IMR-90 (cell line): ENCODE measurements at regions not wholly inside any gene's neighbourhood (a gene's known extent, or its start where the extent isn't known, plus 50 kb on each side); places are given as distances from the start of the nearest gene placed in this dataset.

Source experiments
- ATAC-seq: fragments of 200-7000 bp; cut with Tn5 transposase; 2 replicates; pipeline ENCODE4 v1.9.1; 2020; ENCODE audit warnings: low read depth, mild to moderate bottlenecking, moderate library complexity
- BruUV-seq: library from RNA; stranded (reverse); fragments of 400-500 nt; replicated peaks from 2 replicates; lab custom pipeline; 2021; lab: Mats Ljungman, UMichigan
- CTCF ChIA-PET: fragments of 300-600 bp; formaldehyde crosslinking; extraction: SDS; loops from one replicate; lab custom pipeline; 2021; ENCODE audit warnings: antibody characterized with exemption; lab: Yijun Ruan, JAX
- POLR2A ChIA-PET: fragments of 300-600 bp; sonication (Branson Sonifier 250); formaldehyde crosslinking; loops from one replicate; lab custom pipeline; 2022; ENCODE audit warnings: antibody characterized with exemption; ENCODE audit not compliant: unreplicated experiment; lab: Charles Lee
- DNase-seq: peaks from one replicate; pipeline ENCODE4 v3.0.0; 2013
- H2AFZ ChIP-seq: replicated peaks from 2 replicates; pipeline ENCODE3; 2013; ENCODE audit warnings: low read length, mild to moderate bottlenecking; ENCODE audit not compliant: poor library complexity
- H2AK5ac ChIP-seq: 2 replicates; pipeline ENCODE4 v1.6.1; 2013; ENCODE audit warnings: low read depth, low read length, inconsistent platforms
- H2AK9ac ChIP-seq: replicated peaks from 2 replicates; pipeline ENCODE3; 2013; ENCODE audit warnings: mild to moderate bottlenecking, low read depth, low read length, moderate library complexity; ENCODE audit not compliant: poor library complexity
- H2BK120ac ChIP-seq: 2 replicates; pipeline ENCODE4 v1.6.1; 2013; ENCODE audit warnings: low read depth, low read length, inconsistent platforms
- H2BK15ac ChIP-seq: 3 replicates; pipeline ENCODE4 v1.6.1; 2013; ENCODE audit warnings: low read depth, low read length, inconsistent platforms
- H2BK20ac ChIP-seq: 2 replicates; pipeline ENCODE4 v1.6.1; 2013; ENCODE audit warnings: low read depth, mild to moderate bottlenecking, inconsistent platforms, low read length, moderate library complexity
- H2BK5ac ChIP-seq: 2 replicates; pipeline ENCODE4 v1.6.1; 2013; ENCODE audit warnings: mild to moderate bottlenecking, low read depth, low read length, inconsistent platforms; ENCODE audit not compliant: poor library complexity, severe bottlenecking
- H3K14ac ChIP-seq: replicated peaks from 2 replicates; pipeline ENCODE4 v1.6.1; 2013; ENCODE audit warnings: low read depth, low read length, inconsistent platforms
- H3K18ac ChIP-seq: 2 replicates; pipeline ENCODE4 v1.6.1; 2013; ENCODE audit warnings: low read depth, low read length, control low read depth
- H3K23ac ChIP-seq: 2 replicates; pipeline ENCODE4 v1.6.1; 2013; ENCODE audit warnings: low read depth, low read length, inconsistent platforms
- H3K27ac ChIP-seq: 2 replicates; pipeline ENCODE4 v1.5.1; 2013; ENCODE audit warnings: mild to moderate bottlenecking, control low read depth, low read length; ENCODE audit not compliant: insufficient read depth
- H3K27me3 ChIP-seq: 2 replicates; pipeline ENCODE4 v1.6.1; 2013; ENCODE audit warnings: low read length; ENCODE audit not compliant: control insufficient read depth, insufficient read depth
- H3K36me3 ChIP-seq: 2 replicates; pipeline ENCODE4 v1.6.1; 2013; ENCODE audit warnings: low read length, mixed read lengths; ENCODE audit not compliant: control insufficient read depth, insufficient read depth
- H3K4ac ChIP-seq: 2 replicates; pipeline ENCODE4 v1.6.1; 2013; ENCODE audit warnings: low read depth, low read length, inconsistent platforms
- H3K4me1 ChIP-seq: 2 replicates; pipeline ENCODE4 v1.6.1; 2013; ENCODE audit warnings: low read length, mixed read lengths; ENCODE audit not compliant: control insufficient read depth, insufficient read depth
- H3K4me2 ChIP-seq: 2 replicates; pipeline ENCODE4 v1.6.1; 2013; ENCODE audit warnings: low read depth, mild to moderate bottlenecking, control low read depth, low read length, moderate library complexity
- H3K4me3 ChIP-seq: 2 replicates; pipeline ENCODE4 v1.5.1; 2013; ENCODE audit warnings: low read depth, mild to moderate bottlenecking, control low read depth, low read length, moderate library complexity; ENCODE audit not compliant: insufficient read depth
- H3K56ac ChIP-seq: 2 replicates; pipeline ENCODE4 v1.6.1; 2013; ENCODE audit warnings: low read length, inconsistent platforms; ENCODE audit not compliant: insufficient read depth; ENCODE audit errors: extremely low read depth
- H3K79me1 ChIP-seq, 2 experiments: 2 replicates each; pipeline ENCODE4 v1.6.1; 2013; ENCODE audit warnings: low read length in 2 of 2, inconsistent platforms in 1 of 2, low read depth in 1 of 2
- H3K9ac ChIP-seq: 2 replicates; pipeline ENCODE4 v1.6.1; 2013; ENCODE audit warnings: low read depth, low read length, control low read depth
- H3K9me1 ChIP-seq: 2 replicates; pipeline ENCODE4 v1.6.1; 2013; ENCODE audit warnings: low read length, inconsistent platforms; ENCODE audit not compliant: insufficient read depth
- H3K9me3 ChIP-seq: 2 replicates; pipeline ENCODE4 v1.6.1; 2013; ENCODE audit warnings: low read length; ENCODE audit not compliant: control insufficient read depth, insufficient read depth
- H4K20me1 ChIP-seq: 2 replicates; pipeline ENCODE4 v1.6.1; 2013; ENCODE audit warnings: low read length, inconsistent platforms; ENCODE audit not compliant: insufficient read depth
- H4K5ac ChIP-seq: 2 replicates; pipeline ENCODE4 v1.6.1; 2013; ENCODE audit warnings: mild to moderate bottlenecking, low read depth, low read length, control low read depth
- H4K8ac ChIP-seq, 2 experiments: 2 replicates each; pipeline ENCODE4 v1.6.1; 2013; ENCODE audit warnings: low read depth in 2 of 2, low read length in 2 of 2, control low read depth in 1 of 2, inconsistent platforms in 1 of 2
- H4K91ac ChIP-seq: 2 replicates; pipeline ENCODE4 v1.6.1; 2013; ENCODE audit warnings: low read depth, low read length, inconsistent platforms; ENCODE audit not compliant: insufficient read depth
- BHLHE40 ChIP-seq: fragments of 150-350 bp; IDR thresholded peaks from 2 replicates; pipeline ENCODE4 v1.6.1; 2016; ENCODE audit warnings: mild to moderate bottlenecking, low read depth, low read length
- CEBPB ChIP-seq: IDR thresholded peaks from 2 replicates; pipeline ENCODE4 v1.6.1; 2012; ENCODE audit warnings: low read depth, low read length, improper control_type of control experiment
- CHD1 ChIP-seq: IDR thresholded peaks from 2 replicates; pipeline ENCODE4 v1.6.1; 2012; ENCODE audit warnings: low read depth, low read length, improper control_type of control experiment
- FOS ChIP-seq: fragments of 150-350 bp; IDR thresholded peaks from 2 replicates; pipeline ENCODE4 v1.6.1; 2016; ENCODE audit warnings: low read depth, low read length
- MAFK ChIP-seq: IDR thresholded peaks from 2 replicates; pipeline ENCODE4 v1.6.1; 2012; ENCODE audit warnings: low read depth, low read length, improper control_type of control experiment
- MAZ ChIP-seq: IDR thresholded peaks from 2 replicates; pipeline ENCODE4 v1.6.1; 2012; ENCODE audit warnings: low read depth, mild to moderate bottlenecking, low read length, improper control_type of control experiment, moderate library complexity, borderline replicate concordance
- MXI1 ChIP-seq: IDR thresholded peaks from 2 replicates; pipeline ENCODE4 v1.6.1; 2012; ENCODE audit warnings: low read depth, mild to moderate bottlenecking, low read length, moderate library complexity, borderline replicate concordance
- NFE2L2 ChIP-seq: fragments of 150-350 bp; IDR thresholded peaks from 2 replicates; pipeline ENCODE4 v1.6.1; 2016; ENCODE audit warnings: low read depth, mild to moderate bottlenecking, low read length
- POLR2A ChIP-seq: IDR thresholded peaks from 2 replicates; pipeline ENCODE4 v1.6.1; 2012; ENCODE audit warnings: mild to moderate bottlenecking, low read depth, low read length
- RAD21 ChIP-seq: IDR thresholded peaks from 2 replicates; pipeline ENCODE4 v1.6.1; 2012; ENCODE audit warnings: low read length, improper control_type of control experiment
- RCOR1 ChIP-seq: IDR thresholded peaks from 2 replicates; pipeline ENCODE4 v1.6.1; 2012; ENCODE audit warnings: mild to moderate bottlenecking, low read length, improper control_type of control experiment; ENCODE audit not compliant: insufficient replicate concordance
- RFX5 ChIP-seq: IDR thresholded peaks from 2 replicates; pipeline ENCODE4 v1.8.0; 2012; ENCODE audit warnings: low read depth, mild to moderate bottlenecking, low read length, moderate library complexity
- SMC3 ChIP-seq: fragments of 150-350 bp; IDR thresholded peaks from 2 replicates; pipeline ENCODE4 v1.6.1; 2016; ENCODE audit warnings: low read depth, mild to moderate bottlenecking, antibody characterized with exemption, low read length, moderate library complexity
- WGBS, 2 experiments: methylation state at CpG; one replicate each; pipeline versions ENCODE4 v1.1.5 to v1.1.7; 2013; ENCODE audit warnings: missing lambda C conversion rate in 2 of 2; ENCODE audit not compliant: insufficient read length in 1 of 2; ENCODE audit errors: extremely low coverage in 2 of 2; 5-methylcytosine and 5-hydroxymethylcytosine counted together
- dilution Hi-C: fragments of 300-500 bp; cut with HindIII; formaldehyde crosslinking; loops from one replicate; pipeline ENCODE4 v1.14.3; 2018; ENCODE audit warnings: low sequenced_read_pairs; ENCODE audit not compliant: unreplicated experiment
- in situ Hi-C: fragments of 300-500 bp; cut with MboI; formaldehyde crosslinking; loops from 3 replicates; pipeline ENCODE4 v1.14.3; 2019; ENCODE audit warnings: low sequenced_read_pairs, inconsistent platforms, mixed read lengths
- intact Hi-C: fragments of 100-400 bp; cut with micrococcal nuclease; formaldehyde crosslinking; loops from 2 replicates; pipeline ENCODE4 v1.10.0; 2022
- TF ChIP-seq, protein P1 (sequence below): fragments of 150-350 bp; IDR thresholded peaks from 2 replicates; pipeline ENCODE4 v1.6.1; 2017; ENCODE audit warnings: mild to moderate bottlenecking, antibody characterized with exemption, low read length, low read depth
- TF ChIP-seq, protein P2 (sequence below): conservative IDR thresholded peaks from 2 replicates; pipeline ENCODE4 v1.5.1; 2012; ENCODE audit warnings: mild to moderate bottlenecking, low read depth, low read length, improper control_type of control experiment
- TF ChIP-seq, protein P3 (sequence below): fragments of 150-350 bp; IDR thresholded peaks from 2 replicates; pipeline ENCODE4 v1.6.1; 2016; ENCODE audit warnings: low read depth, mild to moderate bottlenecking, low read length, moderate library complexity, borderline replicate concordance

DNA sequence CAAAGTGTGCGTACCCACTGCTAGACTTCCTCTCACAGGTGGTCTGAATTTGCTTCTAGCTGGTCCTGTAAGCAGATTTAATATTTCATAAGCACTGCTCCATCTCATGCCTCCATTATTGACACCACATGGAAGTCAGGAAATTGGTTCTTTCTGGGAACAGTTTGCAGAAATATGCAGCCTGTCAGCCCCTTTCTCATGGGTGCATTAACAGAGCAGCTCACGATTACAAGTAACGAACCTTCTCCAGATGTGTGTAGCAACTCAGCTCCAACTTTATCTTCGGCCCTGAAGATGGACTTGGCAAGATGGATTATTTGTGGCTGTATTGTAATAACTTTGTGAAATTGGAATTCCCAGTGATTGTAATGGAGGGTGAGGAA is 214.5 kb upstream of the DDHD1 start:
- dilution Hi-C loops (no loop called here), intact Hi-C loops (loop anchor here (2.0 to 5.0 kb wide), 2 partner anchors 43 to 170 kb away; no protein-coding TSS in a partner anchor), in situ Hi-C loops (no loop called here)
- Histone ChIP-seq H2AK9ac (no peak overlapping the region), H3K14ac (peak overlapping the region; percentile 79), H4K20me1 (no peaks in the 10 kb centered on the region), H3K56ac (no peak overlapping the region), H2AK5ac (peak overlapping the region; percentile 89), H2BK5ac (no peak overlapping the region), H4K5ac (peak overlapping the region; percentile 89), H4K8ac (peak overlapping the region; percentile 13 to 70; a peak in 3 of 4 replicates), H3K4me3 (no peak overlapping the region), H3K18ac (peak overlapping the region; percentile 93), H3K27me3 (peaks cover 2% of the 10 kb centered on the region; the same call in 1 of the 2 replicates), H3K23ac (peak overlapping the region; percentile 88), H3K4ac (peak overlapping the region; percentile 76), H3K9me3 (no peaks in the 10 kb centered on the region), H3K4me2 (peak overlapping the region; percentile 67), H2BK20ac (peak overlapping the region; percentile 77), H3K36me3 (no peaks in the 10 kb centered on the region), H3K9ac (no peak overlapping the region), H3K9me1 (peaks cover 12% of the 10 kb centered on the region), H3K79me1 (no peaks in the 10 kb centered on the region), H2BK120ac (peak overlapping the region; percentile 77), H2AFZ (no peak overlapping the region), H4K91ac (no peak overlapping the region; the same call in 1 of the 2 replicates), H3K27ac (peak overlapping the region; percentile 94; the same call in 1 of the 2 replicates), H3K4me1 (peaks cover 17% of the 10 kb centered on the region), H2BK15ac (peak overlapping the region; percentile 86; the same call in 2 of the 3 replicates)
- POLR2A ChIA-PET: no interaction called here
- CTCF ChIA-PET: interaction anchor here (0.8 to 1.4 kb wide), 3 partner anchors 10 to 72 kb away, joined by 3 to 6 read pairs (median 3); no protein-coding TSS in a partner anchor
- TF ChIP-seq CEBPB (no peak), RAD21 (no peak), POLR2A (no peak), MXI1 (no peak), RCOR1 (no peak), RFX5 (no peak), MAFK (no peak), NFE2L2 (no peak), BHLHE40 (no peak), MAZ (no peak), FOS (no peak), CHD1 (no peak), SMC3 (no peak)
- TF ChIP-seq, protein P1, sequence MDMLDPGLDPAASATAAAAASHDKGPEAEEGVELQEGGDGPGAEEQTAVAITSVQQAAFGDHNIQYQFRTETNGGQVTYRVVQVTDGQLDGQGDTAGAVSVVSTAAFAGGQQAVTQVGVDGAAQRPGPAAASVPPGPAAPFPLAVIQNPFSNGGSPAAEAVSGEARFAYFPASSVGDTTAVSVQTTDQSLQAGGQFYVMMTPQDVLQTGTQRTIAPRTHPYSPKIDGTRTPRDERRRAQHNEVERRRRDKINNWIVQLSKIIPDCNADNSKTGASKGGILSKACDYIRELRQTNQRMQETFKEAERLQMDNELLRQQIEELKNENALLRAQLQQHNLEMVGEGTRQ: no peak
- TF ChIP-seq, protein P2, sequence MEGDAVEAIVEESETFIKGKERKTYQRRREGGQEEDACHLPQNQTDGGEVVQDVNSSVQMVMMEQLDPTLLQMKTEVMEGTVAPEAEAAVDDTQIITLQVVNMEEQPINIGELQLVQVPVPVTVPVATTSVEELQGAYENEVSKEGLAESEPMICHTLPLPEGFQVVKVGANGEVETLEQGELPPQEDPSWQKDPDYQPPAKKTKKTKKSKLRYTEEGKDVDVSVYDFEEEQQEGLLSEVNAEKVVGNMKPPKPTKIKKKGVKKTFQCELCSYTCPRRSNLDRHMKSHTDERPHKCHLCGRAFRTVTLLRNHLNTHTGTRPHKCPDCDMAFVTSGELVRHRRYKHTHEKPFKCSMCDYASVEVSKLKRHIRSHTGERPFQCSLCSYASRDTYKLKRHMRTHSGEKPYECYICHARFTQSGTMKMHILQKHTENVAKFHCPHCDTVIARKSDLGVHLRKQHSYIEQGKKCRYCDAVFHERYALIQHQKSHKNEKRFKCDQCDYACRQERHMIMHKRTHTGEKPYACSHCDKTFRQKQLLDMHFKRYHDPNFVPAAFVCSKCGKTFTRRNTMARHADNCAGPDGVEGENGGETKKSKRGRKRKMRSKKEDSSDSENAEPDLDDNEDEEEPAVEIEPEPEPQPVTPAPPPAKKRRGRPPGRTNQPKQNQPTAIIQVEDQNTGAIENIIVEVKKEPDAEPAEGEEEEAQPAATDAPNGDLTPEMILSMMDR: no peak
- TF ChIP-seq, protein P3, sequence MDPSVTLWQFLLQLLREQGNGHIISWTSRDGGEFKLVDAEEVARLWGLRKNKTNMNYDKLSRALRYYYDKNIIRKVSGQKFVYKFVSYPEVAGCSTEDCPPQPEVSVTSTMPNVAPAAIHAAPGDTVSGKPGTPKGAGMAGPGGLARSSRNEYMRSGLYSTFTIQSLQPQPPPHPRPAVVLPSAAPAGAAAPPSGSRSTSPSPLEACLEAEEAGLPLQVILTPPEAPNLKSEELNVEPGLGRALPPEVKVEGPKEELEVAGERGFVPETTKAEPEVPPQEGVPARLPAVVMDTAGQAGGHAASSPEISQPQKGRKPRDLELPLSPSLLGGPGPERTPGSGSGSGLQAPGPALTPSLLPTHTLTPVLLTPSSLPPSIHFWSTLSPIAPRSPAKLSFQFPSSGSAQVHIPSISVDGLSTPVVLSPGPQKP: no peak
- ATAC-seq: peak; percentile 11; the same call in 1 of the 2 replicates
- BruUV-seq: no TSS peak
- peak; percentile 27 for DNase-seq
- 47% methylated on average over 2 of the region's 4 CpGs; no CpG with 5 or more reads in 1 of the 2 experiments for WGBS, 2 experiments
